OCI-LY3 (cell line): ENCODE measurements at regions not wholly inside any gene's neighbourhood (a gene's known extent, or its start where the extent isn't known, plus 50 kb on each side); places are given as distances from the start of the nearest gene placed in this dataset.

Experiments used
- EZH2phosphoT487 ChIP-seq: fragments of 200-600 bp; shearing (Covaris generic); IDR thresholded peaks from 2 replicates; pipeline ENCODE4 v1.6.1; 2018; ENCODE audit warnings: antibody characterized with exemption, mixed run types, low read depth
- TF ChIP-seq, protein P1 (sequence below): fragments of 200-600, 300-600 bp; sonication (generic); IDR thresholded peaks from 2 replicates; pipeline ENCODE4 v1.5.1; 2014; ENCODE audit warnings: antibody characterized with exemption, low read length, low read depth

DNA sequence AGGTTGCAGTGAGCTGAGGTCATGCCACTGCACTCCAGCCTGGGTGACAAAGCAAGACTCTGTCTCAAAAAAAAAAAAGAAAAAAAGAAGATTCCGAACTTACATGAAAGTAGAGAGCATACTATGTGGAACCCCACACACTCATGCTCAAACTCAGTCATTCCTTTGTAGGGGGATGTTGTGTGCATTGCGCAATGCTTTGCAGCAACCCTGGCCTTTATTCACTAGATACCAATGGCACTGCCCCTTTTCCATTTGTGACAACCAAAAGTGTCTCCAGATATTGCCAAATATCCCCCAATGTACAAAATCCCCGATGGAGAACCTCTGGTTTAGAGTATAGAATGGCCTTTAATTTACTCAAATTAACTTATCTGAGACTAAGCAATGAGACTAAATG is 158.6 kb downstream of the GJA1 start:
- TF ChIP-seq, protein P1, sequence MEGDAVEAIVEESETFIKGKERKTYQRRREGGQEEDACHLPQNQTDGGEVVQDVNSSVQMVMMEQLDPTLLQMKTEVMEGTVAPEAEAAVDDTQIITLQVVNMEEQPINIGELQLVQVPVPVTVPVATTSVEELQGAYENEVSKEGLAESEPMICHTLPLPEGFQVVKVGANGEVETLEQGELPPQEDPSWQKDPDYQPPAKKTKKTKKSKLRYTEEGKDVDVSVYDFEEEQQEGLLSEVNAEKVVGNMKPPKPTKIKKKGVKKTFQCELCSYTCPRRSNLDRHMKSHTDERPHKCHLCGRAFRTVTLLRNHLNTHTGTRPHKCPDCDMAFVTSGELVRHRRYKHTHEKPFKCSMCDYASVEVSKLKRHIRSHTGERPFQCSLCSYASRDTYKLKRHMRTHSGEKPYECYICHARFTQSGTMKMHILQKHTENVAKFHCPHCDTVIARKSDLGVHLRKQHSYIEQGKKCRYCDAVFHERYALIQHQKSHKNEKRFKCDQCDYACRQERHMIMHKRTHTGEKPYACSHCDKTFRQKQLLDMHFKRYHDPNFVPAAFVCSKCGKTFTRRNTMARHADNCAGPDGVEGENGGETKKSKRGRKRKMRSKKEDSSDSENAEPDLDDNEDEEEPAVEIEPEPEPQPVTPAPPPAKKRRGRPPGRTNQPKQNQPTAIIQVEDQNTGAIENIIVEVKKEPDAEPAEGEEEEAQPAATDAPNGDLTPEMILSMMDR = no peak
- TF ChIP-seq EZH2phosphoT487 = no peak
